ENCODE measurements at regions not wholly inside any gene's neighbourhood (a gene's known extent, or its start where the extent isn't known, plus 50 kb on each side); places are given as distances from the start of the nearest gene placed in this dataset.

DNA sequence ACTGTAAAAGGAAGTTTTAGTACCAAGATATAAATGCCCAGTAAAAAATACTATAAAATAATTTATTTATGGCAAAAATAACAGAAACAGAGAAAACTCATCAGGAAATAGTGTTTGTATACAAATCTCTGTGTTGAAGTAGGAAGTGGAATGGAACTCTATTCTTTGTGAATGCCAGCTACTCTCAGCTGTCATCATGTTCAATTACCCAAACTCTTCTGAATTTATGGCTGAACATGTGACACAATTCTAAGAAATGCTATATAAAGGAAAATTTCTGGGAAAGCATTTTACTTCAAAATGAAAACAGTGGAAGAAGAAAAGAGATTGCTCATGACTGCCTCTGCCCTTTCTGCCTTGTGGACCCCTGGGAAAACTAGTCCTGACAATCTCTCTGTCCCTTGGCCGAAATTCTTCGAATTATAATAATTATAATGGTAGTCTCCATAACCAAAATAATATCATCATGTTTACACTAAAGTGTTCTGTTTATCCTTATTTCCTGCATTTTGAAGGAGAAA lies 522.3 kb upstream of the ST8SIA4 start:
- TF ChIP-seq, protein P1, sequence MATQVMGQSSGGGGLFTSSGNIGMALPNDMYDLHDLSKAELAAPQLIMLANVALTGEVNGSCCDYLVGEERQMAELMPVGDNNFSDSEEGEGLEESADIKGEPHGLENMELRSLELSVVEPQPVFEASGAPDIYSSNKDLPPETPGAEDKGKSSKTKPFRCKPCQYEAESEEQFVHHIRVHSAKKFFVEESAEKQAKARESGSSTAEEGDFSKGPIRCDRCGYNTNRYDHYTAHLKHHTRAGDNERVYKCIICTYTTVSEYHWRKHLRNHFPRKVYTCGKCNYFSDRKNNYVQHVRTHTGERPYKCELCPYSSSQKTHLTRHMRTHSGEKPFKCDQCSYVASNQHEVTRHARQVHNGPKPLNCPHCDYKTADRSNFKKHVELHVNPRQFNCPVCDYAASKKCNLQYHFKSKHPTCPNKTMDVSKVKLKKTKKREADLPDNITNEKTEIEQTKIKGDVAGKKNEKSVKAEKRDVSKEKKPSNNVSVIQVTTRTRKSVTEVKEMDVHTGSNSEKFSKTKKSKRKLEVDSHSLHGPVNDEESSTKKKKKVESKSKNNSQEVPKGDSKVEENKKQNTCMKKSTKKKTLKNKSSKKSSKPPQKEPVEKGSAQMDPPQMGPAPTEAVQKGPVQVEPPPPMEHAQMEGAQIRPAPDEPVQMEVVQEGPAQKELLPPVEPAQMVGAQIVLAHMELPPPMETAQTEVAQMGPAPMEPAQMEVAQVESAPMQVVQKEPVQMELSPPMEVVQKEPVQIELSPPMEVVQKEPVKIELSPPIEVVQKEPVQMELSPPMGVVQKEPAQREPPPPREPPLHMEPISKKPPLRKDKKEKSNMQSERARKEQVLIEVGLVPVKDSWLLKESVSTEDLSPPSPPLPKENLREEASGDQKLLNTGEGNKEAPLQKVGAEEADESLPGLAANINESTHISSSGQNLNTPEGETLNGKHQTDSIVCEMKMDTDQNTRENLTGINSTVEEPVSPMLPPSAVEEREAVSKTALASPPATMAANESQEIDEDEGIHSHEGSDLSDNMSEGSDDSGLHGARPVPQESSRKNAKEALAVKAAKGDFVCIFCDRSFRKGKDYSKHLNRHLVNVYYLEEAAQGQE (IDR thresholded peaks at IDR 0.05; ENCODE audit: borderline replicate concordance), result no peak
- no peak for TF ChIP-seq POLR2AphosphoS5 (IDR thresholded peaks at IDR 0.05)
- TF ChIP-seq, protein P2, sequence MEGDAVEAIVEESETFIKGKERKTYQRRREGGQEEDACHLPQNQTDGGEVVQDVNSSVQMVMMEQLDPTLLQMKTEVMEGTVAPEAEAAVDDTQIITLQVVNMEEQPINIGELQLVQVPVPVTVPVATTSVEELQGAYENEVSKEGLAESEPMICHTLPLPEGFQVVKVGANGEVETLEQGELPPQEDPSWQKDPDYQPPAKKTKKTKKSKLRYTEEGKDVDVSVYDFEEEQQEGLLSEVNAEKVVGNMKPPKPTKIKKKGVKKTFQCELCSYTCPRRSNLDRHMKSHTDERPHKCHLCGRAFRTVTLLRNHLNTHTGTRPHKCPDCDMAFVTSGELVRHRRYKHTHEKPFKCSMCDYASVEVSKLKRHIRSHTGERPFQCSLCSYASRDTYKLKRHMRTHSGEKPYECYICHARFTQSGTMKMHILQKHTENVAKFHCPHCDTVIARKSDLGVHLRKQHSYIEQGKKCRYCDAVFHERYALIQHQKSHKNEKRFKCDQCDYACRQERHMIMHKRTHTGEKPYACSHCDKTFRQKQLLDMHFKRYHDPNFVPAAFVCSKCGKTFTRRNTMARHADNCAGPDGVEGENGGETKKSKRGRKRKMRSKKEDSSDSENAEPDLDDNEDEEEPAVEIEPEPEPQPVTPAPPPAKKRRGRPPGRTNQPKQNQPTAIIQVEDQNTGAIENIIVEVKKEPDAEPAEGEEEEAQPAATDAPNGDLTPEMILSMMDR (IDR thresholded peaks at IDR 0.05; ENCODE audit: poor library complexity, severe bottlenecking), result no peak
- no peak for TF ChIP-seq RAD21 (conservative IDR thresholded peaks at IDR 0.05)
- no peak for TF ChIP-seq EP300 (conservative IDR thresholded peaks at IDR 0.05; ENCODE audit: poor library complexity, severe bottlenecking)
- no peak for TF ChIP-seq TAF1 (IDR thresholded peaks at IDR 0.05; ENCODE audit: low read depth)
- no peak for TF ChIP-seq SMC3 (conservative IDR thresholded peaks at IDR 0.05; ENCODE audit: poor library complexity)
- no peak for TF ChIP-seq EZH2 (IDR thresholded peaks at IDR 0.05; ENCODE audit: borderline replicate concordance, insufficient read depth, low read length, poor library complexity, severe bottlenecking)
- TF ChIP-seq MXI1 (conservative IDR thresholded peaks at IDR 0.05; ENCODE audit: poor library complexity, severe bottlenecking), result no peak
